Eye (tissue), 1 donor: ENCODE measurements at regions not wholly inside any gene's neighbourhood (a gene's known extent, or its start where the extent isn't known, plus 50 kb on each side); places are given as distances from the start of the nearest gene placed in this dataset.

Experiments
- DNase-seq: peaks from one replicate; pipeline ENCODE4 v3.0.0-alpha.2; 2015

DNA sequence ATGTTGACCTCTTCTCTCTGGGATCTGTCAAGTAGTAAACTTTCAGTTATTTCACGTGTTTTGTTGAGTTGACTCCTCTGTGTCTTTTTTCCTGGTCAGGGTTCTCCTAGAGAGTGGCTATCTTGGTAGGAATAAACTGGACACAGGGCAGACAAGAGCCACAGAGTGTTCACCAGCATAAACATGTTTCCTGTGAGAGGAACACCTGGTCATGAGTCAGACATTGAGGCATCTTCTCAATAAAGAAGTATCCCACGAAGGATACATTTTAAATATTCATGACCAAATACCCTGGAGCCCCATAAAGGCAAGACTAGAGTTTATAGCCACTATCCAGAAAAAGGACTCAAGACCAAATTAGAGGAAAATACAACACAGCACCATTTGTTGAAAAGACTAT lies 269.7 kb upstream of the ZNF521 start:
- no peak for DNase-seq

- no peak for DNase-seq
Observed at GRCh38 chr18:25621144-25621543, 269.2 kb upstream of the ZNF521 start.

DNA sequence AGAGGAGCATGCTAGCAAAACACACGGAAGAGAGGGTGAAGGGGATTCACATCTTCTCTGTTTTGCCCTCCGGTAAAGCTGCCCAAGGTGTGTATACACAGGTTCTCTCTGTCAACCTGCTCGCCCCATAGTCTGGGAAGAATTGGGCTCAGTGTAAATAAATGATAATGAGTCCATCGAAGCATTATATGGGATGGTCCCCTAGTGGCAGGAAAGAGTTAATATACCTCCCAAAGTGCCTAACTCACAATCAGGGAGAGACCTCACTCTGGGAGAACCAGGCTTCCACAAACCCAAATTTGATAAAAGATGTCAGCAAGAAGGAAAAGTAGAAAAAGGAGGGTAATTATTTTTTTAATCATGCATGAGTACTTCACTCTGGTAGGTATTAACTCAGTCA lies 262.2 kb upstream of the ZNF521 start:
- DNase-seq, result no peak

- no peak for DNase-seq
Observed at GRCh38 chr18:25612466-25612865, 260.5 kb upstream of the ZNF521 start.

DNA sequence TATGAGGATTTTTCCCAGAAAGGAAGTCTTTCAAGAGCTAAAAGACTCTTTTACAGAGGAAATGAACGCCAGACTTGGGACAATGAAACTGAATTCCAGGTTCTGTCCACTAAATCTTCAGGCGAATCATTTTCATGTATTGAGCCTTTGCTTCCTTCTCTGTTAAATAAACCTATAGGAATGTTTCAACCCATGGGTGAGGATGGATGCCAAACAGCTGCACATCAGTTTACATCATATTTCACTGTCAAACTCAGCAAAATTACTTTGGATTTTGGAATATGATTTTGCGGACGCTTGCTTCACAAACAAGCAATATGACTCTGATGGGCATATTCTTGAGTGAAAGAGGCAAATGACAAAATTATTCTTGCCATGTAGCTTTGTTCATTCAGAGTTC lies 256.1 kb upstream of the ZNF521 start:
- DNase-seq, result no peak

- peak; percentile 61 for DNase-seq
Observed at GRCh38 chr18:25604894-25605597, 253.1 kb upstream of the ZNF521 start.

GRCh38 chr18:25604196-25604893 lies 252.4 kb upstream of the ZNF521 start:
- DNase-seq, result peak; percentile 17

DNA sequence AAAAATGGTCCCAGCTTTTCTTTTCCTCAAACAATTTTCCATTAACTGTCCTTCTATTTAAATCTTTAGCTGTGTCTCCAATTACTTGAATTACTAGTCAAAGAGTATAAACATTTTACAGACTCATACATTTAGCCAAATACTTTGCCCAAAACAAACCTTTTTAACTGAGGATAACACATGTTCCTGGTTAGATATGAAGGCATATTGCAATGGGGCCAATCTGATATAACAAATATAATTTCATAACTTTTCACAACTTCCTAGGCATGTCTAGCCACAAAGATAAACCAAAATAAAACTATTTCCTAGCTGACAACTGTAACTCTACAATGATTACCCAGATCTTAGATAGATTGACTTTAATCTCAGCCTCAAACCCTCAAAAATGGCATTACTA lies 247.5 kb upstream of the ZNF521 start:
- no peak for DNase-seq

DNA sequence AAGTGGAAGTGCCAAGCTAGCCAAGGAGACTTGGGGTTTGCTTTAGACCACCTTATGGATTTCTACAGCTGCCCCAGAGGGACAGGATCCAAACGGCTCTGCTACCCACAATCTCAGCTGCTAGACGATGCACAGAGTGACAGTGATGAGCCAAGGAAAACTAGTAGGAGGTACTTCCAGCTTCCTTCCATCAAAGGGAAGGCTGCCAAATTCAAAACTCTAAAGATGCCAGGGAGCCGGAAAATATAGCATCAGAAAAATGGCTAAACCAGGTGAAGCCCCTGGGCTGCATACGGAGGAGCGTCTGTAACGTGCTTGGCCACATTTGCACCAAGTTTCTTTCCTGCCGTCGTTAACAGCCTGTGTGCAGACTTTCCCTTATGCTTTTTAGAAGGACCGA lies 245.5 kb upstream of the ZNF521 start:
- DNase-seq, result no peak

- peak; percentile 26 for DNase-seq
Observed at GRCh38 chr18:25595274-25596060, 243.5 kb upstream of the ZNF521 start.

DNA sequence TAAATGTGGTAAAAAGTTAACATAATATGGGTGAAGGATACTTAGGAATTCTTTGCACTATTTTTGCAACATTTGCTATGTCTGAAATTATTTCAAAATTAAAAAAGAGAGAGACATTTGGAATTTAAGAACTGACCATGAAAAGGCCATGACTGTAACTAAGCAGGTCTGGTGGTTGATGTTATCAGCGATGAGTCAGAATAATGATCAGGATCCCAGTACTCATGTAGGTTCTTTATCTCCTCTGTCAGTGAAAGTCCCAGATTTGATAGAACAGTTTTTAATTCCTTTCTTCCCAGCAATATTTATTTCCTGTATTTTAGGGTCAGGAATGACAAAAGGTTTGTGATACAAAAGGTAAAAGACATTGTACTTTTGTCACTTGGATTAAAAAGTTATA lies 242.4 kb upstream of the ZNF521 start:
- no peak for DNase-seq

DNA sequence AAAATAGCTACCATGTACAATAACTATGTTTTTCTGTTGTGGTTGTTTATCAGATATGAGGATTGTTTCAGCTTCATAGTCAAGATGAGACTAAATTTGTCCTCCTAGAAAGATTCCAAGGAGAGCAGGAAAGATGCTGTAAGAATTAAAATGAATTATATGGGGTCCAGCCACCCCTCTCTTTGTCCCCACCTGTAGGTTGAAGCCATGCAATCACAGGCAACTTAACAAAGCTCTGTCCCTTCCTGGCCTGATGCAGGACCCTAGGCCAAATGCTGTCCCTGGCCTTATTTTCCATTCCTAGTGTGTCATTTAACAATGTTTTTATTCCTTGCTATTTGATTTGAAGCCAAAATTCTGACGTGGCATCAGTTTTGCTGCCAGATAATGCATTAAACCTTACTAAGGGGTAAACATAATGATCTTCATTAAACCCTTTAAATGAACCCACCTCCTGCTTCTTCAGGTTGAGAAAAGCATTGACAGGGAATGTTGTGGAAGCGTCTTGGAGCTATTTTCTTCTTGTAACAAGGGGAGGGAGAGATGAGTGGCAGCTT lies 240.9 kb upstream of the ZNF521 start:
- no peak for DNase-seq

GRCh38 chr18:25590456-25590855 lies 238.5 kb upstream of the ZNF521 start:
- no peak for DNase-seq

DNA sequence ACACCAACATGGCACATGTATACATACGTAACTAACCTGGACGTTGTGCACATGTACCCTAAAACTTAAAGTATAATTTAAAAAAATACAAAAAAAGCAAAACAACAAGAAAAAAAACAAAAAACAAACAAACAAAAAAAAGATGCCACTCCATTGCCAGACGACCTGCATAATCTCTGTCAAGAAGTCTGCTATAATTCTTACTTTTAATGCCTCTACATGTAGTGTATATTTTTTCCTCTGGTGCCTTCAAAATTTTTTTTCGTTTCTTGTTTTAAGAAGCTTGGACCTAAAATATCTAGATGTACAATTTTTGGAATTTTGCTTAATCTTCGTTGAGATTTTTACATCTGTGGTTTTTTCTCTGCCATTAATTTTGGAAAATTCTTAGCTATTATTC lies 235.6 kb upstream of the ZNF521 start:
- peak; percentile 36 for DNase-seq

DNA sequence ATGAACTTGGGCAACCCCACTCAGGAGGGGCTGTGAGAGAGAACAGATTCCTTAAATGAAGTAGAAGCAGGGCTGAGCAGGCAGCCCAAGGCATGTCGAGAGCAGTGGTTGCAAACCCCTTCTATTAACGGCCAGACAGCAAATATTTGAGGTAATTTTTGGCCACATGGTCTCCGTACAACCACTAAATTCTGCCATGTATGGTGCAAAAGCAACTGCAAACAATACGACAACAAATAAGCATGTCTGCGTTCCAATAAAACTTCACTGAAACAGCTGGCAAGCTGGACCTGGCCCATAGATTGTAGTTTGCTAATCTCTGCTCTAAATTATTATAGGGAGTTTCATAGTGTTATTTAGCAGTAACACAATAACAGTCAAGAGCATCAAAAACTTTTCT lies 217.0 kb upstream of the ZNF521 start:
- DNase-seq, result no peak

- DNase-seq, result no peak
Observed at GRCh38 chr18:25563816-25564683, 212.1 kb upstream of the ZNF521 start.

GRCh38 chr18:25563346-25563745 lies 211.4 kb upstream of the ZNF521 start:
- DNase-seq, result no peak

DNA sequence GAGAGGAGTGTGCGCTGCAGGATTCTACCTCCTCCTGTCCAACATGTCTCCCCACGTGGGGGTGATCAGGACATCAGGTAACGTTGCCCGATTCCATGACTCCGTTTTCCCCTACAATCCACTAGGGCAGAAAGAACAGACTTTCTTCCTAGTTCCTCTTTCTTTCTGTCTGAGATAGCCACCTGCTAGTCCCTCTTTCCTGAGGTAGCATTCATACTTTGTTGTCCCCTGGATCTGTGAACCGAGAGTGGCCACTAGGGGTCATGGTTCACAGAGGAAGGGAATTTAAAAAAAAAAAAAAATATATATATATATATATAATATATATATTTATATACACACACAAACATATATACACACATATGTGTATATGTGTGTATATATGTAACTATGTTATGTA lies 210.0 kb upstream of the ZNF521 start:
- peak; percentile 23 for DNase-seq

DNA sequence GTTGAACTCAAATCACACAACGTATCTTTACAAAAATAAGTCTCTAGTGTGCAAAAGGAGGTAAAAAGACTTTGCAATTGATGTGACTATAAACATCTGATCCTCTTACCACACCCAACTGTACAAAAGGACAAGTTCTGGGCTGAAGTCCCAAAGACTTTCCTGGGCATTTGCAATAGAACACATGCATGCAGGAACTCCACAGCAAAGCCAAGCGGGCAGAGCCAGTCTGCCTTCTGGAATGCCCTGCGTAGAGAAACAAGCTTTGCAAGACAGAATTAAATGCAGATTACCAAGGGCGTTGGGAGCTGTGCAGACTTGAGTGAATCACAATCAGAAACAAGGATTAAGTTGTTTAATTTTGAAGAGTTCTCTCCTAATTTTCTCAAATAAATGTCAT lies 208.4 kb upstream of the ZNF521 start:
- DNase-seq, result no peak

DNA sequence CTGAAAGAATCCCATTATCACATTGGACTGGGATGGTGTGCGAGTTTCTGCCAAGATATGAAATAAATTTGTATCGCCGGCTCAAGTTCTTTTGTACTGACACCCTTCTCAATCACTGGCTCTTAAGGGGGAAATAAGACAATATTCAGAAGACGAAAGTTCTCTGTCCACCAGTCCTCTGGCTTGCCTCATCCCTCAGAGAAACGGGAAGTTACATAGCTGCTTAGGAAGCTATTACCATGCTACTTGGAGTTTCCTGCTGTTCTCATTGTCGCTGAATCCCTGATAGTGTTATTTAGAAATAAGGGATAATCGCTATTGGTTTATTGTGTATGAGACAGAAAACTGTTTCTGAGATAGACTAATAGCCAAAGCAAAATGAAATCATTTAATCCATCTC lies 205.0 kb upstream of the ZNF521 start:
- DNase-seq, result no peak

GRCh38 chr18:25553631-25554263 lies 201.8 kb upstream of the ZNF521 start:
- DNase-seq, result no peak
